ENCODE measurements at regions not wholly inside any gene's neighbourhood (a gene's known extent, or its start where the extent isn't known, plus 50 kb on each side); places are given as distances from the start of the nearest gene placed in this dataset.

GRCh38 chr10:10613656-10614244 is 403.9 kb upstream of the CELF2 start:
- CTCF ChIA-PET = no interaction called here

More at GRCh38 chr10:10613656-10614244, 403.9 kb upstream of the CELF2 start:
- Histone ChIP-seq H4K20me1 (ENCODE audit: insufficient read depth, low read length) (no peaks in the 10 kb centered on the region), H2BK120ac (ENCODE audit: low read depth, low read length) (no peak overlapping the region), H3K14ac (replicated peaks; ENCODE audit: low read depth, low read length) (no peak overlapping the region), H3K9me3 (ENCODE audit: control insufficient read depth, insufficient read depth, low read length) (peaks cover 2% of the 10 kb centered on the region), H3K56ac (ENCODE audit: extremely low read depth, insufficient read depth, low read length) (no peak overlapping the region), H3K9ac (ENCODE audit: low read depth, low read length) (no peak overlapping the region), H3K4me1 (ENCODE audit: control insufficient read depth, insufficient read depth, low read length) (peaks cover 2% of the 10 kb centered on the region; the same call in 1 of the 2 replicates), H3K27ac (ENCODE audit: insufficient read depth, low read length) (no peak overlapping the region), H3K27me3 (ENCODE audit: control insufficient read depth, insufficient read depth, low read length) (peaks cover 2% of the 10 kb centered on the region; the same call in 1 of the 2 replicates), H2BK5ac (ENCODE audit: low read depth, low read length, poor library complexity, severe bottlenecking) (no peak overlapping the region), H2AFZ (replicated peaks; ENCODE audit: low read length, poor library complexity) (no peak overlapping the region), H3K36me3 (ENCODE audit: control insufficient read depth, insufficient read depth, low read length) (no peaks in the 10 kb centered on the region), H4K5ac (ENCODE audit: low read depth, low read length) (no peak overlapping the region), H2BK15ac (ENCODE audit: low read depth, low read length) (no peak overlapping the region), H3K79me1 (ENCODE audit: low read depth in 1 of 2, low read length in 2 of 2) (no peaks in the 10 kb centered on the region), H4K91ac (ENCODE audit: insufficient read depth, low read depth, low read length) (no peak overlapping the region), H2AK9ac (replicated peaks; ENCODE audit: low read depth, low read length, poor library complexity) (no peak overlapping the region), H4K8ac (ENCODE audit: low read depth in 2 of 2, low read length in 2 of 2) (no peak overlapping the region), H3K4me3 (ENCODE audit: insufficient read depth, low read depth, low read length) (no peak overlapping the region), H3K4me2 (ENCODE audit: low read depth, low read length) (no peak overlapping the region), H3K23ac (ENCODE audit: low read depth, low read length) (no peak overlapping the region), H3K18ac (ENCODE audit: low read depth, low read length) (no peak overlapping the region), H2BK20ac (ENCODE audit: low read depth, low read length) (no peak overlapping the region; the same call in 1 of the 2 replicates), H3K4ac (ENCODE audit: low read depth, low read length) (no peak overlapping the region), H2AK5ac (ENCODE audit: low read depth, low read length) (no peak overlapping the region), H3K9me1 (ENCODE audit: insufficient read depth, low read length) (no peaks in the 10 kb centered on the region)
- WGBS, 2 experiments (ENCODE audit: extremely low coverage in 2 of 2, insufficient read length in 1 of 2) = 17% methylated on average over 1 of the region's 3 CpGs; no CpG with 5 or more reads in 1 of the 2 experiments
- no TSS peak for BruUV-seq (replicated peaks)
- in situ Hi-C loops (cut with MboI; ENCODE audit: low sequenced_read_pairs) (no loop called here), intact Hi-C loops (cut with micrococcal nuclease) (no loop called here), dilution Hi-C loops (cut with HindIII; ENCODE audit: low sequenced_read_pairs, unreplicated experiment) (no loop called here)
- ATAC-seq (ENCODE audit: low read depth) (peak; percentile 57), DNase-seq (peak; percentile 39)
- TF ChIP-seq USF2 (IDR thresholded peaks at IDR 0.05; ENCODE audit: low read depth, low read length) = no peak
- POLR2A ChIA-PET (ENCODE audit: unreplicated experiment) = no interaction called here

Data from IMR-90 (cell line).